Natural killer cell treated with Interleukin-12 subunit alpha and Interleukin-12 subunit beta and Interleukin-15 and Interleukin-18, amount 100 ng/mL, for 72 hours (primary cell): ENCODE measurements at regions not wholly inside any gene's neighbourhood (a gene's known extent, or its start where the extent isn't known, plus 50 kb on each side); places are given as distances from the start of the nearest gene placed in this dataset.
"Not testable (repeated sequence)": the region's sequence is repeated elsewhere in the genome, so short reads cannot be mapped to it uniquely, and the experiment has no call there.

ENCODE experiments used
- ATAC-seq, 2 donors: fragments of 150-1000 bp; cut with Tn5 transposase in 1 of 2; sonication (Bioruptor Pico), chemical (Tn5 transposase) in 1 of 2; 2 replicates each; pipeline ENCODE4 v1.10.0; 2021
- DNase-seq: peaks from one replicate; pipeline ENCODE4 v3.0.0; 2022; ENCODE audit warnings: low spot score
- H3K27ac Mint-ChIP-seq, 2 donors: 1 replicate in 1 of 2; 2 replicates in 1 of 2; pipeline ENCODE4 v1.8.0; 2022; ENCODE audit warnings: mixed read lengths in 2 of 2, mild to moderate bottlenecking in 1 of 2, moderate library complexity in 1 of 2
- H3K27me3 Mint-ChIP-seq, 2 donors: 1 replicate in 1 of 2; 2 replicates in 1 of 2; pipeline ENCODE4 v1.8.0; 2022; ENCODE audit warnings: mixed read lengths in 2 of 2
- H3K36me3 Mint-ChIP-seq: one replicate; pipeline ENCODE4 v1.8.0; 2022; ENCODE audit warnings: mixed read lengths
- H3K4me1 Mint-ChIP-seq, 2 donors: 1 replicate in 1 of 2; 2 replicates in 1 of 2; pipeline ENCODE4 v1.8.0; 2022; ENCODE audit warnings: low read depth in 2 of 2, mixed read lengths in 2 of 2, mild to moderate bottlenecking in 1 of 2
- H3K4me3 Mint-ChIP-seq: one replicate; pipeline ENCODE4 v1.8.0; 2022; ENCODE audit warnings: mixed read lengths
- H3K9me3 Mint-ChIP-seq: 2 replicates; pipeline ENCODE4 v1.8.0; 2022; ENCODE audit warnings: mixed read lengths

DNA sequence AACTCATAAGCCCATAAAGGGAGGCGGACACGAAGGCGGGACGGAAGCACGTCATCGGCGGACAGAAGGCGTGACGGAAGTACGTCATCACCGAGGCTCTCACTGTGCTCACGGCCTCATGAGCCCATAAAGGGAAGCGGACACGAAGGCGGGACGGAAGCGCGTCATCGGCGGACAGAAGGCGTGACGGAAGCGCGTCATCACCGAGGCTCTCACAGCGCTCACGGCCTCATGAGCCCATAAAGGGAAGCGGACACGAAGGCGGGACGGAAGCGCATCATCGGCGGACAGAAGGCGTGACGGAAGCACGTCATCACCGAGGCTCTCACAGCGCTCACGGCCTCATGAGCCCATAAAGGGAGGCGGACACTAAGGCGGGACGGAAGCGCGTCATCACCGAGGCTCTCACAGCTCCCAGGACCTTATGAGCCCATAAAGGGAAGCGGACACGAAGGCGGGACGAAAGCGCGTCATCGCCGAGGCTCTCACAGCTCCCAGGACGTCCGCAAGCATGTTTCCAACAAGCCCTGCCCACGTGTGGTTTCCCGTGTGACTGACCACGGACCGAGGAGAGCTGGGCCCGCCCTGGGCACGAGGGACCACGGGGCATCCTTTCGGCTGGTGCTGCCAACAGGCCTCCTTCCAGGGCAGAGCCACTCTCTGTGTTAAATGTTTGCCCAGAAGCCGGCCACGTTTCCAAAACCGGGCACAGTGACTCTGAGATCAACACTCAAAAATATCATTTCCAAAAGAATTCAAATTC lies 182.7 kb upstream of the SALL3 start:
- DNase-seq (no peak), ATAC-seq (no peak)
- Mint-ChIP-seq H3K27ac (no peak overlapping the region), H3K9me3 (no peaks in the 10 kb centered on the region), H3K4me1 (no peaks in the 10 kb centered on the region), H3K36me3 (no peaks in the 10 kb centered on the region), H3K4me3 (no peak overlapping the region), H3K27me3 (peaks cover 0 to 2% of the 10 kb centered on the region in 2 donors)

DNA sequence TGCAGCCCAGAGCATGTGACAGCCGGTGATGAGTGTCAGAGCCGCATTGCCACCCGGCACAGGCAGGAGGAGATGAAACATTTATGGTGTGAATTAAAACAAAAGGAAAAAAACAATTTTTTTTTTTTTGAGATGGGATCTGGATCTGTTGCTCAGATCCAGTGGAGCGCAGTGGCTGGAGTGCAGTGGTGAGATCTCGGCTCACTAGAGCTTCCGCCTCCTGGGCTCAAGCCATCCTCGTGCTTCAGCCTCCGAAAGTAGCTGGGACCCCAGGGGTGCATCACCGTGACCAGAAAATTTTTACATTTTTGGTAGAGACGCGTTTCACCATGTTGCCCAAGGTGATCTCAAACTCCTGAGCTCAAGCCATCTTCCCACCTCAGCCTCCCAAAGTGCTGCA lies 182.1 kb upstream of the SALL3 start:
- no peak for DNase-seq
- no peak for ATAC-seq
- Mint-ChIP-seq H3K36me3 (no peaks in the 10 kb centered on the region), H3K4me3 (no peak overlapping the region), H3K27ac (no peak overlapping the region), H3K4me1 (no peaks in the 10 kb centered on the region), H3K9me3 (no peaks in the 10 kb centered on the region), H3K27me3 (peaks cover 0 to 3% of the 10 kb centered on the region in 2 donors)

DNA sequence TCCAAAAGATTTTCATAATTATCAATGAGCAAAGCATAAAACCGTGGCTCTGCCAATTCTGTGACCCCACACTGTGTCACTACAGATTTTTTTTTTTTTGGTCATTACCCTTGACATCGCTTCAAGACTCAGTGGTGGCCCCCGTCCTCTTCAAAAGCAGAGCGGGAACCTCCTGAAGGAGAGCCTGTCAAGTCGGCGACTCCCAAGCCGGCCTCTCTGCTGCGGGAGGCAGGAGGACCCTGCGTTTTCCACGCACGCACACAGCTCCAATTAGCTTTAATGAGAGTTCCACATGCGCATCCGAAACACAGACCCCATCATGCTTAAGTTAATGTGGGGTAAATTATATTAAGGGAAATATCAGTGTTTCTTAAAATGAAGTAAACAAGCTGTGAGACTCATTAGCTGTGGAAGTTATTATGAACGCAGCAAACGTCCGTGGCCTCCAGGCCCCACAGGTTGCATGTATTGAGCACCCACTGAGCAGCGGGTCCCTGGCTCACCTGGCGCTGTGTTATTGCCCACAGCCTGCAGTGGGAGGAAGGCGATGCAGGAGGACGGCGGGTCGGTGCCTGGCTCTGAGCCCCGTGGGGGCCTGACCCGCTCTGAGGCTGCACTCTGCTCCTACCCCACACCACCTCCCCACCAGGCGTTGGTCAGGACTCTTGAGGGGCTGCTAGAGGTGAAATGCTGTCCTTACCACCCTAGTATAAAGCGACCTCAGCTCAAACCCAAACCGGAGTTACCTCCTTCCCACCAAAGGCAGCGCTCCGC lies 181.0 kb upstream of the SALL3 start:
- Mint-ChIP-seq H3K27me3 (peaks cover 0 to 3% of the 10 kb centered on the region in 2 donors), H3K27ac (no peak overlapping the region), H3K9me3 (no peaks in the 10 kb centered on the region), H3K4me1 (no peaks in the 10 kb centered on the region), H3K4me3 (no peak overlapping the region), H3K36me3 (no peaks in the 10 kb centered on the region)
- peak in 1 of 2 donors; percentile 37 for ATAC-seq
- no peak for DNase-seq

DNA sequence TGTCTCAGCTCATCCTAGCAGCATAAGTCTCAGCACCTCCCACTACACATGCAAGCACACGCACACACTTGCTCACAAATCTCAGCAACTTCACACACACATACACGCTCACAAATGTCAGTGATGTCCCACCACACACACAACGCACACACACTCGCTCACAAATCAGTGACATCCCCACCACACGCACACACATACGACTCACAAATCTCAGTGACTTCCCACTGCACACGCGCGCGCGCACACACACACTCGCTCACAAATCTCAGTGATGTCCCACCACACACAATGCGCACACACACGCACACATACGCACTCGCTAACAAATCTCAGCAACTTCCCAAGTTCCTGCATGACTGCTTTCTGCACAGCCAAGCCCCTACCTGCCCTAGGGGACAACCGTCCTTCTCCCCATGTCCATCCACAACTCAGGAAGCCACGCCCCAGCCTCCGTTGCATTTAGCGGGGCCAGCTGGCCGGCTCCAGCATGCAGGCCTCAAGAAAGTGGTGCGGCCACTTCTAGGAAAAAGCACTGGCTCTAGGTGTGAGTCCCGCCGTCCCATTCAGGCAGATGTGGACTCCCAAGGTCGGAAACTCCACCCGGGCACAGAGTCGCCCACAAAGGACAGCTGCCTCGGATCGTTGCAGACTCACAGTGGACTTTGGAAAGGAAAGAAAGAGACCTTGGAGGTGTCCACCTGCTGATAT lies 180.1 kb upstream of the SALL3 start:
- Mint-ChIP-seq H3K4me3 (no peak overlapping the region), H3K4me1 (no peaks in the 10 kb centered on the region), H3K36me3 (no peaks in the 10 kb centered on the region), H3K9me3 (no peaks in the 10 kb centered on the region), H3K27me3 (peaks cover 0 to 3% of the 10 kb centered on the region in 2 donors), H3K27ac (no peak overlapping the region)
- peak in 1 of 2 donors; percentile 21 for ATAC-seq
- no peak for DNase-seq

DNA sequence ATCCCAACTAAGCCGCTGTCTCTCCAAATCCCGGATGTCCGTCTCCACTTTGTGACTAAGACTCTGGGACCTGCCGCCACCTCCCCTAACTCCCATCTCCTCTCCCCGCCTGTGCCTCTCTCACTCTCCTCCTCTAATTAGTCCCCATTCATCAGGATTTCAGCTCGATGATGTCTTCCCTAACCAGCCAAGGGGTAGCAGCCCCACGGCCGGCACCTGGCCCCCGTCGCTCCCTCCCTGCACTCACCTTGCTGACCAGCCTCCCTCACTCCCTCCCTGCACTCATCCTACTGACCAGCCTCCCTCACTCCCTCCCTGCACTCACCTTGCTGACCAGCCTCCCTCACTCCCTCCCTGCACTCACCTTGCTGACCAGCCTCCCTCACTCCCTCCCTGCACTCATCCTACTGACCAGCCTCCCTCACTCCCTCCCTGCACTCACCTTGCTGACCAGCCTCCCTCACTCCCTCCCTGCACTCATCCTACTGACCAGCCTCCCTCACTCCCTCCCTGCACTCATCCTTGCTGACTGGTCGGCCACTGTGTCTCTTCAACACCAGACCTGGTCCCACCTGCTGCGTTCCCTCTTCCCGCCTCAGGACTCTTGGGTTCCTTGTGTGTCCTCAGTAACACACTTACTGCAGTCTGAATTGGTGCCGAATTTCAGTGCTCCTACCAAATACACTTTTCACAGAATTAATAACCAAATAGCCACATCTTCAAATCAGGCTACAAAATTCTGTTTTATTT lies 179.3 kb upstream of the SALL3 start:
- H3K36me3 Mint-ChIP-seq, H3K27me3 Mint-ChIP-seq, DNase-seq, H3K4me1 Mint-ChIP-seq, H3K9me3 Mint-ChIP-seq, H3K27ac Mint-ChIP-seq, ATAC-seq, H3K4me3 Mint-ChIP-seq: not testable (repeated sequence)

DNA sequence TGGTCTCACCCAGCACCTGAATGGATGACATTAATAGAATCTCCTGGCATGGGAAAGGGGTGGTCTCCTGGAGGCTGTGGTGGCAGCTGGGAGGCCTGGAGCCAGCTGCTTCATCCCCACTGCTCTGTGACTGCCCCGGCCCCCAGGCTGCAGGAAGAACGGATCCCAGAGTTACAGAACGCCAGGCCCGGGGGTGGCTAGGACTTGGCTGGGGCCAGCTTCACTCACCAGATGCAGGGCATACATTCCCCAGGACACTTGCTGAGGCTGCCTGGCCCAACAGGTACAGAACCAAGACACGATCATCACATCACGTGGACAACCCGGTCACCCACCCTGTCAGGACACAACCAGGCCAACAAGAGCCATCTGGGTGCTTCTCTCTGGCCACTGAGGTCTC lies 178.6 kb upstream of the SALL3 start:
- Mint-ChIP-seq H3K36me3 (no peaks in the 10 kb centered on the region), H3K27ac (no peak overlapping the region), H3K4me1 (no peaks in the 10 kb centered on the region), H3K27me3 (peaks cover 0 to 3% of the 10 kb centered on the region in 2 donors), H3K9me3 (no peaks in the 10 kb centered on the region), H3K4me3 (no peak overlapping the region)
- DNase-seq (no peak), ATAC-seq (peak in 1 of 2 donors; percentile 13)

DNA sequence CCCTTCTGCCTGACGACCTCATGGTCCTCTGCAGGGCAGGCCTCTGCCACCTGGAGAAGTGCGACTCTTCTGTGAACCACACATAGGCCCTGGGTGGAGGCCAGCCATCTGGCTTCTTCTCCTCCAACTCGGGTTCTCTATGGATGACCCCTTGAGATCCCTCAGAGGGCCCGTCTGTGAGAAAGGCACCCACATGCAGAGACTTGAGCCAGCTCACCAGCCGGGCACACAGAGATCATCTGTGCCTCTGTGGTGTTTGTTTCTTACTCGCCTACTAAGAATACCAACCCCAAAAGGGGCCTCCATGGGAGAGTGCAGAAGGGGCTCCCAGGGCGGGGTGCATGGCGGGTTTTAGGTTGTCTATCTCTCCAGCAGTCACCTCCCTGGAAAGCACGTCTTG lies 176.5 kb upstream of the SALL3 start:
- ATAC-seq (no peak), DNase-seq (no peak)
- Mint-ChIP-seq H3K9me3 (no peaks in the 10 kb centered on the region), H3K4me3 (no peak overlapping the region), H3K36me3 (no peaks in the 10 kb centered on the region), H3K27ac (no peak overlapping the region), H3K4me1 (no peaks in the 10 kb centered on the region), H3K27me3 (peaks cover 0 to 3% of the 10 kb centered on the region in 2 donors)

DNA sequence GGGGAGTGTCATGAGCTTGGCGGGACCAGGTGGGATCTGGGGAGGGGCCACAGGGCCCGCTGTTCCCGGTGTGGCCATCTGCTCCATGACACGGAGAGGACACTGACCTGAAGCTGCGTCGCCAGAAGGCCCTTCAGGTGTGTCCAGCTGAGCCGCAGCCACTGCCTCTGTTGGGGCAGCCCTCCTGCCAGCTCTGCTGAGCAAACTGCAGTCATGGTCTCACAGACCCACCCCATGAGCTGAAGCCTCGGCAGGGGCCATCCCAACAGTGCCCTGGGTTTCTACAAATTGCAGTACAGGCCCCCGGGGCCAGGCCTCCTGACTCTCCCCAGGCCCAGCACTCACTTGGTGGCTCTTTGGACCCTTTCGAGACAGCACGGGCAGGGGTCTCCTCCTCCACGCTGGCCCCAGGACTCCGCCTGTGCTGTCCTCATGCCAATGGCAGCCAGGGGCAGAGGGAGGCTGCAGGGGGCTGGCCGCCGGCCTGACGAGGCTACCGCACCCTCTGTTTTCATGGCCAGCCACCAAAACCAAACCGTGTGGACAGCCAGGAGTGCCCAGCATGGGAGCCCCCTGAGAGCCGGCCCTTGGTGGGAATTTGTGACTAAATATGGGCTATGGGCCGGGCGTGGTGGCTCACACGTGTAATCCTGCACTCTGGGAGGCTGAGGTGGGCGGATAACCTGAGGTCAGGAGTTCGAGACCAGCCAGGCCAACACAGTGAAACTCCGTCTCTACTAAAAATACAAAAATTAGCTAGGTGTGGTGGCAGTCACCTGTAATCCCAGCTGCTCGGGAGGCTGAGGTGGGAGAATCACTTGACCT lies 175.2 kb upstream of the SALL3 start:
- H3K4me1 Mint-ChIP-seq: no peaks in the 10 kb centered on the region
- DNase-seq (no peak), ATAC-seq (no peak)
- H3K27ac Mint-ChIP-seq: no peak overlapping the region
- no peak overlapping the region for H3K4me3 Mint-ChIP-seq
- H3K36me3 Mint-ChIP-seq: no peaks in the 10 kb centered on the region
- no peaks in the 10 kb centered on the region for H3K9me3 Mint-ChIP-seq
- peaks cover 0 to 3% of the 10 kb centered on the region in 2 donors for H3K27me3 Mint-ChIP-seq

DNA sequence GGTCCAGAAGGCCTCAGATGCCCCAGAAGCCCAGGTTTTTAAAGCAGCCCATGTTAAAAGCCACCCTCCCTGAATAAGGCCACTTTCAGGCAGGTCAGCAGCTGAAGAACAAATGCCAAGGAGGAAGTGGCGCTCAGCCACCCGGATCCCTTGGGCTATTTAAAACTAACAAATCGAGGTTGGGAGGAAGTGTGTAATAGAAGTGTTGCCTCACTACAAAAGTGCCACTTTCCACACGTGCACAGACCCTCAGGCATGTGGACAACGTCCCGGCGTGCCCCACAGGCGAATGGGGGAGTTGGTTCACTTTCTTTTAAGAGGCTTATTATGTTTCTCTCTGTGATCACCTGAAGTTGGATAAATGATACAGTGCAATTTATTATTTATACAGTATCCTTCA lies 173.8 kb upstream of the SALL3 start:
- Mint-ChIP-seq H3K4me1 (peaks cover 0 to 4% of the 10 kb centered on the region in 2 donors), H3K36me3 (no peaks in the 10 kb centered on the region), H3K27me3 (peaks cover 0 to 3% of the 10 kb centered on the region in 2 donors), H3K9me3 (peaks cover 5% of the 10 kb centered on the region), H3K4me3 (no peak overlapping the region), H3K27ac (no peak overlapping the region)
- DNase-seq (no peak), ATAC-seq (no peak)

DNA sequence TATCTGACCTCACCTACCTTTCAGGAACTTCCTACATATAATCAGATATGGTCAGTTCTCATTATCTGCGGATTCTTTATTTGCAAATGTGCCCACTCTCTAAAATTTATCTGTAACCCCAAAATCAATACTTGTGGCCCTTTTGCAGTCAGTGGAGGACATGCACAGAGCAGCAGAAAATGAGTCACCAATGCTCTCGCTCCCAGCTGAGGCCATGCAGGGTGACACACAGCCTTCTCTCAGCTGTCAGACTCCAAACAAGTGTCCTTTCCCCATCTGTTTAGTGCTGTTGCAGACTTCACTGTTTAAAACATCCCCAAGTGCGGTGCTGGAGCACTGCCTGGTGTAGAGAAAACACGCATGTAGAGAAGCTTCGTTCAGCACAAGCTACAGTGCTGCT lies 171.9 kb upstream of the SALL3 start:
- Mint-ChIP-seq H3K4me1 (peaks cover 0 to 4% of the 10 kb centered on the region in 2 donors), H3K9me3 (peaks cover 5% of the 10 kb centered on the region), H3K27me3 (peaks cover 5% of the 10 kb centered on the region in 2 donors), H3K36me3 (no peaks in the 10 kb centered on the region), H3K27ac (no peak overlapping the region), H3K4me3 (no peak overlapping the region)
- DNase-seq (no peak), ATAC-seq (no peak)

DNA sequence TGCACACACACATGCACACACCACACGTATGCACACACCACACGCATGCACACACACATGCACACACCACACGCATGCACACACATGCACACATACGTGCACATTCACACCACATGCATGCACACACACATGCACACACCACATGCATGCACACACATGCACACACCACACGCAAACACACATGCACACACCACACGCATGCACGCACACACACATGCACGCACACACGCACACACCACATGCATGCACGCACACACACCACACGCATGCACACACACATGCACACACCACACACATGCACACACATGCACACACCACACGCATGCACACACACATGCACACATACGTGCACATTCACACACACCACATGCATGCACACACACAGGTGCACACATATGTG lies 169.8 kb upstream of the SALL3 start:
- H3K4me3 Mint-ChIP-seq: no peak overlapping the region
- peaks cover 6 to 7% of the 10 kb centered on the region in 2 donors for H3K27me3 Mint-ChIP-seq
- H3K27ac Mint-ChIP-seq: no peak overlapping the region
- H3K4me1 Mint-ChIP-seq: peaks cover 0 to 4% of the 10 kb centered on the region in 2 donors
- ATAC-seq (no peak), DNase-seq (no peak)
- no peaks in the 10 kb centered on the region for H3K36me3 Mint-ChIP-seq
- H3K9me3 Mint-ChIP-seq: peaks cover 5% of the 10 kb centered on the region

DNA sequence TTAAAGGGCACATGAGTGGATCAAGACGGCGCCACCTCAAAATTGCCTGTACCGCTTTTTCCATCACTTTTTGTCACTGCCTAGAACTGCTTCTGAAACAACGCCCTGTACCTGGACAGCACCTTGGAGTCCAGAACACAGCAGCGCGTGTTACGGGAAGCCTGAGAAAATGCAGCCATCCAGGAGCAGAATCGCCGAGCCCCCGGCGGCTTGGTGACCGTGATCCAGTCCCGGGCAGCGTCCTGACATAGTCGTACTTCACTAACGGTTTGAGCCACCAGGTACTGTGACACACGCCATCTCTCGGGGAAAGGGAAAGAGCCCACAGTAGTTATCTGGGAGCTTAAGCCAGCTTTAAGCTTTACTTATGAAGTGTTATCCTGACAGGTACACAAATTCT lies 168.9 kb upstream of the SALL3 start:
- H3K36me3 Mint-ChIP-seq: no peaks in the 10 kb centered on the region
- no peak for DNase-seq
- ATAC-seq: no peak
- peaks cover 10 to 13% of the 10 kb centered on the region in 2 donors for H3K27me3 Mint-ChIP-seq
- H3K4me1 Mint-ChIP-seq: peaks cover 0 to 4% of the 10 kb centered on the region in 2 donors
- H3K9me3 Mint-ChIP-seq: peaks cover 5% of the 10 kb centered on the region
- H3K4me3 Mint-ChIP-seq: no peak overlapping the region
- H3K27ac Mint-ChIP-seq: no peak overlapping the region

DNA sequence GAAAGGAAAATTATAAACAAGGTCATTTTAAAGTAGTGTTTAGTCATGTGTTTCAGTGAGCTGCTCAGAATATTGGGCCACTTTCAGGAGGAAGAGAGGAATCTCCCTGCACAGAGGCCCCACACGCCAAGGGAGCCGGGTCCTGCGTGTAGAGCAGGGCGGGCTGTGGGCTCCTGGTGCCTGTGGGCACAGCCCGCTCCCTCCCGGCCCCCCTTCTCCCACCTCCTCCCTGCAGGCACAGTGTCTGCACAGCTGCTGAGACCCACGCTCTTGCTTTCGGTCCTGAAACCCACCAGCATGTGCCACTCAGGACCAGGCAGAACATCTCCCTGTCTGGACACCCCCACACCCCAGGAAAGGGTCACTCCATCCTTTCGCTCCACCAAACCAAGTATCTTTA lies 167.6 kb upstream of the SALL3 start:
- H3K4me3 Mint-ChIP-seq: no peak overlapping the region
- H3K4me1 Mint-ChIP-seq: peaks cover 0 to 4% of the 10 kb centered on the region in 2 donors
- peaks cover 10 to 13% of the 10 kb centered on the region in 2 donors for H3K27me3 Mint-ChIP-seq
- H3K27ac Mint-ChIP-seq: no peak overlapping the region
- no peak for ATAC-seq
- no peak for DNase-seq
- H3K36me3 Mint-ChIP-seq: no peaks in the 10 kb centered on the region
- peaks cover 5% of the 10 kb centered on the region for H3K9me3 Mint-ChIP-seq
